Osteocyte (in vitro differentiated cells): ENCODE measurements at regions not wholly inside any gene's neighbourhood (a gene's known extent, or its start where the extent isn't known, plus 50 kb on each side); places are given as distances from the start of the nearest gene placed in this dataset.

Experiments
- DNase-seq: peaks from one replicate; pipeline ENCODE4 v3.0.0; 2021; ENCODE audit warnings: mixed read lengths; ENCODE audit not compliant: unreplicated experiment; ENCODE audit errors: extremely low spot score
- H3K27ac Mint-ChIP-seq: one replicate; pipeline ENCODE4 v1.8.0; 2021; ENCODE audit warnings: mild to moderate bottlenecking, mixed read lengths; ENCODE audit not compliant: unreplicated experiment
- H3K27me3 Mint-ChIP-seq: one replicate; pipeline ENCODE4 v1.8.0; 2021; ENCODE audit warnings: mixed read lengths; ENCODE audit not compliant: unreplicated experiment
- H3K36me3 Mint-ChIP-seq: one replicate; pipeline ENCODE4 v1.8.0; 2021; ENCODE audit warnings: mixed read lengths; ENCODE audit not compliant: unreplicated experiment
- H3K4me1 Mint-ChIP-seq: one replicate; pipeline ENCODE4 v1.8.0; 2021; ENCODE audit warnings: mixed read lengths; ENCODE audit not compliant: unreplicated experiment
- H3K4me3 Mint-ChIP-seq: one replicate; pipeline ENCODE4 v1.8.0; 2021; ENCODE audit warnings: mild to moderate bottlenecking, moderate library complexity, mixed read lengths; ENCODE audit not compliant: unreplicated experiment
- H3K9me3 Mint-ChIP-seq: one replicate; pipeline ENCODE4 v1.8.0; 2021; ENCODE audit warnings: mixed read lengths; ENCODE audit not compliant: unreplicated experiment
- CTCF ChIP-seq: fragments of 200-600 bp; sonication (generic); IDR thresholded peaks from 2 replicates; pipeline ENCODE4 v1.5.0; 2021; ENCODE audit warnings: antibody characterized with exemption, mild to moderate bottlenecking, moderate library complexity

- no peak for DNase-seq
- Mint-ChIP-seq H3K36me3 (no peaks in the 10 kb centered on the region), H3K27me3 (peaks cover 6% of the 10 kb centered on the region), H3K9me3 (no peaks in the 10 kb centered on the region), H3K4me3 (no peak overlapping the region), H3K4me1 (peaks cover 21% of the 10 kb centered on the region), H3K27ac (no peak overlapping the region)
- TF ChIP-seq CTCF: no peak
Observed at GRCh38 chr11:95375451-95375850, 144.4 kb upstream of the SESN3 start.

DNA sequence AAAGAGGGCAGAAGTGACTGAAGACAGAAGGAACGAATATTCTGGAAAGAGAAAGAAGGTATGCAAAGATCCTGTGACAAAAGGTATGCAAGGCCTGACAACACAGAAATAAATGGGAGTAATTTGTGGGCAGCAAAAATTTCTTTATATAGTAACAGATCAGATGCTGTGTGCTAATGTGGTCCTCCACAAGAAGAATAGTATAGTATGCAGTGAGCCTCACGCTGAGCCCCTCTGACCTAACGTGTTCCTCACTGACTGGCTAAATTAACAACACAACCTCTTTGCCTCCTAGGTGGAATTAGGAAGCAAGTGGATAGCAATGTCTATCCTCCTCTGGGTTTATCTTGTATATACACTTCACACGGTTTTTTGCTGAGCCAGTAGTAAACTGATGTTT lies 143.1 kb upstream of the SESN3 start:
- Mint-ChIP-seq H3K27ac (no peak overlapping the region), H3K27me3 (peaks cover 15% of the 10 kb centered on the region), H3K4me1 (peaks cover 21% of the 10 kb centered on the region), H3K36me3 (peaks cover 1% of the 10 kb centered on the region), H3K9me3 (no peaks in the 10 kb centered on the region), H3K4me3 (no peak overlapping the region)
- no peak for TF ChIP-seq CTCF
- DNase-seq: no peak

DNA sequence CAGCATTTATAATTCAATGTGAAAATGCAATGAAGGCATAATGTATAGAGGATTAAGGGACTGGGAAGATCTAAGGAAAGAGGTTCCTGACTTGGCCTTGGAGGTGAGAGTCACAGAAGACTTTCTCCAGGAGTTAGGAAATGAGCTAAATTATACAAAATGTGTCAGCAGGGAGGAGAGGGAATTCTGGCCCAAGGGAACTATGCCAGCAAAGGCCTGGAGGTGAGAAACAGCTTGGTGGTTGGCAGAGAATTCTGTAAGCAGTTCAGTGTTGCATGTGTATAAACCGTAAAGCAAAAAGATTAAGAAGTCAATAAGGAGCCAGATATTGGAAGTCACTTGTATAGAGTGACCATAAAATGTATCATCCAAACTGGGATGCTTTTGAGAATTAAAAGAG lies 142.2 kb upstream of the SESN3 start:
- H3K27me3 Mint-ChIP-seq: peaks cover 18% of the 10 kb centered on the region
- no peak overlapping the region for H3K27ac Mint-ChIP-seq
- no peak for TF ChIP-seq CTCF
- peaks cover 20% of the 10 kb centered on the region for H3K4me1 Mint-ChIP-seq
- no peak overlapping the region for H3K4me3 Mint-ChIP-seq
- peaks cover 1% of the 10 kb centered on the region for H3K36me3 Mint-ChIP-seq
- DNase-seq: no peak
- H3K9me3 Mint-ChIP-seq: no peaks in the 10 kb centered on the region

DNA sequence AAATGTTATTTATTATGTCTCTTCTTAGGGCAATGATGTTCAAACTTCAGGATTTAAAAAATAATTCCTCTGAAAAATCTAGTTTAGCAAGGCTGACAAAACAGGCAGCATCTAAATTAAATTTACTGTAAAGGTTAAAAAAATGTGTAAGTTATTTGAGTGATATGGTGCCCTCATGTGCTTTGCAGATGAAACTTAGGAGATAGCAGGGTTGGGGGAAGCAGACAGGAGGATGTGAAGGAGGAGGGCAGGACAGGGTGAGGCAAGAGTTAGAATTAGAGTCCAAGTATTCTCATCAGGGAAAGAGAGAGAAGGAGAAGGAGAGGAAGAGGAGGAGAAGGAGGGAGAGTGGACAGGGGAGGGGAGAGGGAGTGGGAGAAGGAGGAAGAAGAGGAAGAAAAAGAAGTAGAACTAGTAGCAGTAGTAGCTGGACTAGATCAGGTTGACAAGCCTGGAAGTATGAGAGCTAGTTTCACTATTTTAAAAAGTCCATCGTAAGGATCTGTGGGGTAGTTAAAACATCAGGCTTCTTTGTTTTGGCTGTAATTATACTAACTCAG lies 141.2 kb upstream of the SESN3 start:
- H3K27ac Mint-ChIP-seq: no peak overlapping the region
- peaks cover 1% of the 10 kb centered on the region for H3K36me3 Mint-ChIP-seq
- H3K4me3 Mint-ChIP-seq: no peak overlapping the region
- H3K4me1 Mint-ChIP-seq: peaks cover 14% of the 10 kb centered on the region
- TF ChIP-seq CTCF: no peak
- peaks cover 18% of the 10 kb centered on the region for H3K27me3 Mint-ChIP-seq
- no peaks in the 10 kb centered on the region for H3K9me3 Mint-ChIP-seq
- DNase-seq: no peak

GRCh38 chr11:95371153-95371552 lies 140.2 kb upstream of the SESN3 start:
- Mint-ChIP-seq H3K27me3 (peaks cover 18% of the 10 kb centered on the region), H3K36me3 (peaks cover 1% of the 10 kb centered on the region), H3K4me1 (peaks cover 10% of the 10 kb centered on the region)

More at GRCh38 chr11:95371153-95371552, 140.2 kb upstream of the SESN3 start:
- Mint-ChIP-seq H3K9me3 (no peaks in the 10 kb centered on the region), H3K27ac (no peak overlapping the region), H3K4me3 (no peak overlapping the region)
- DNase-seq: no peak
- no peak for TF ChIP-seq CTCF
